HG03066 (cell line): ENCODE measurements at regions not wholly inside any gene's neighbourhood (a gene's known extent, or its start where the extent isn't known, plus 50 kb on each side); places are given as distances from the start of the nearest gene placed in this dataset.
"Not testable (repeated sequence)": the region's sequence is repeated elsewhere in the genome, so short reads cannot be mapped to it uniquely, and the experiment has no call there.

ENCODE experiments used
- ATAC-seq: cut with Tn5 transposase; IDR thresholded peaks from one replicate; pipeline ENCODE4 v1.9.1; 2021; ENCODE audit warnings: low read depth; ENCODE audit not compliant: unreplicated experiment

DNA sequence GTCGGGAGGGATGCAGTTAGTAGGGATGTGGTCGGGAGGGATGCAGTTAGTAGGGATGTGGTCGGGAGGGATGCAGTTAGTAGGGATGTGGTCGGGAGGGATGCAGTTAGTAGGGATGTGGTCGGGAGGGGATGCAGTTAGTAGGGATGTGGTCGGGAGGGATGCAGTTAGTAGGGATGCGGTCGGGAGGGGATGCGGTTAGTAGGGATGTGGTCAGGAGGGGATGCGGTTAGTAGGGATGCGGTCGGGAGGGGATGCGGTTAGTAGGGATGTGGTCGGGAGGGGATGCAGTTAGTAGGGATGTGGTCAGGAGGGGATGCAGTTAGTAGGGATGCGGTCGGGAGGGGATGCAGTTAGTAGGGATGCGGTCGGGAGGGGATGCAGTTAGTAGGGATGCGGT, 96.2 kb downstream of the BDH1 start:
- ATAC-seq = not testable (repeated sequence)

DNA sequence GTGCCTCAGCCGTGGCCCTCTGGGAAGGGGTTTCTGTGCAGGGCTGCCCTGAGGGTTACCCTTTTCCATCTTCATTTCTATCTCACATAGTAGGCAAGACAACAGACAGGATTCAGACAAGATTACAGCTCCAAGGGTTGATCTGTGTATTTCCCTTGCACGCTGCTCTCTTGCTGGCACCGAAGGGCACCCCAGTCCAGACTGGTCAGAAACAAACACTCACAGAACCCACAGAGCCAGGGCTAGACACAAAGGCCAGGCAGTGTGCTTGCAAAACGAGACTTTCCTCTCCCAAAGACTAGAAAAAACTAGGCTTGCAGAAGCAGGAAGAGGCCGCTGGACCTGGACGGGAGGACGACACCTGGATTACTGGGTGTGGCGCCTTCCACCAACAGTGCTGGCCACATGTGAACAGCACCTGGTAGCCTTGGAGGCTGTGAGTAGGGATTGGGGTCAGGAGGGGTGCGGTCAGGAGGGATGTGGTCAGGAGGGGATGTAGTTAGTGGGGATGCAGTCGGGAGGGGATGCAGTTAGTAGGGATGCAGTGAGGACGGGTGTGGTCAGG, 96.8 kb downstream of the BDH1 start:
- ATAC-seq = no peak

DNA sequence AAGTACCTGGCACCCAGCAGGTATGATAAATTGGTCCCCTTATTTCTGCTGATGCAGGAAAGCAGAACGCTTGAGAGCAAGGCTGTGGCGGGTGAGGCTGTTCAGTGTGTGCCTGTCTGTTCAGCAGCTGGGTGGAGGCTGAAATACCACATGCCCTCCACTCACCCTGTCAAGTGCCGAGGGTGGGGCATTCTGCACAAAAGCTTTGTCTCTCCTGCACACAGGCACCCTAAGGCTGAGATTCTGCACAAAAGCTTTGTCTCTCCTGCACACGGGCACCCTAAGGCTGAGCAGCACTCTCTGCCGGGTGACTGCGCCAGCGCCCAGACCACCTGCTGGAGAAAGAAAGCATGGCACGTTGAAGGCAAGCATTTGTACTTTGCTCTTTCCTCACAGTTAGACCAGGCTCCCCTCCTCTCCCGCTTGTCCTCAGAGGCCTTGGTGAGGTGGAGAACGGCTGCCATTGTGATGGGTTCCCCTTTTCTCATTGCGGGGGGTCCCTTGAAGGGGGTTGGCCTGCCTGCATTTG, 97.5 kb downstream of the BDH1 start:
- no peak for ATAC-seq

DNA sequence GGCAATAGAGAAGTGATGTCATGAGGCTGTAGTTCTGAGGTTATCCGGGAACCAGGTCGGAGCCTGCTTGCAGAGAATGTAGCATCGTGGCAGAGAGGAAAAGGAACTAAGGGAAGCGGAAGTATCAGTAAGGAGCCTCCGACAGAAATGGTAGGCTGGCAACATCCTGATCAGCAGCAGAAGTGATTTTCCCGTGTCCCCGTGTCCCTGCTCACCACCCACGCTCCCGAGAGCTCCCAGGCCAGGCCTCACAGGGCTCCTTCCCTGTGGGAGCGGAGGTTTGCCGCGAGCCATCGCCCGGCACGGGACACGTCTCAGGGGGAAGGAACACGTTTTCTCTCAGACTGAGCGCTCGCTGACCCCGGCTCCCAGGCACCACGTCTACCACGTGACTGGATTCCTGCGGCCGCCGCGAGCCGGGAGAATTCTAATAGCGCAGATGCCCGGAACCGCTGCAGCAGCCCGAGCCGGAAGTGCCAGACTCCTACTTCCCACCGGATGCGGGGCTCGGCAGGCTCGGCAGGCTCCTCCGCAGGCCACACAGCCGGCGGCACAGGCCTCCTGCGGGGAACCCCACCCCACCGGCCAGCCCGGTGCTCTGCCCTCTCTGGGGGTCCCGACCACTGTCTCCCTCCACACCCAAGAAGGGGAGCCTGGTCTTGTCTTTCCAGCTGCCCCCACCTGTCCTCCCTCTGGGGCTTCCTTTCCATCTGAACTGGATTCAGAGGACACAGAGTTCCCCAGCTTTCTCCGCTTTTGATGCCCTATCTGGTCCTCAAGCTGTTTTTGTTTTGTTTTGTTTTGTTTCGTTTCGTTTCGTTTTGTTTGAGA, 99.3 kb downstream of the BDH1 start:
- peak; percentile 45 for ATAC-seq

DNA sequence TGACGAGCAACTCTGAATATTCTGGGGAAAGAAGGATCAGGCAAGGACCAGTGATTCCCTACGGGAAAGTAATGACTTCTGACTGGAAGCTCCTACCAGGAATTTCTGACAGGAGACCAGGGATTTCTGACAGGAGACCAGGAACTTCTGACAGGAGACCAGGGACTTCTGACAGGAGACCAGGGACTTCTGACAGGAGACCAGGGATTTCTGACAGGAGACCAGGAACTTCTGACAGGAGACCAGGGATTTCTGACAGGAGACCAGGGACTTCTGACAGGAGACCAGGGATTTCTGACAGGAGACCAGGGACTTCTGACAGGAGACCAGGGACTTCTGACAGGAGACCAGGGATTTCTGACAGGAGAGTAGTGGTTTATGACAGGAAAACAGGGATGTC, 100.9 kb downstream of the BDH1 start:
- ATAC-seq = not testable (repeated sequence)

DNA sequence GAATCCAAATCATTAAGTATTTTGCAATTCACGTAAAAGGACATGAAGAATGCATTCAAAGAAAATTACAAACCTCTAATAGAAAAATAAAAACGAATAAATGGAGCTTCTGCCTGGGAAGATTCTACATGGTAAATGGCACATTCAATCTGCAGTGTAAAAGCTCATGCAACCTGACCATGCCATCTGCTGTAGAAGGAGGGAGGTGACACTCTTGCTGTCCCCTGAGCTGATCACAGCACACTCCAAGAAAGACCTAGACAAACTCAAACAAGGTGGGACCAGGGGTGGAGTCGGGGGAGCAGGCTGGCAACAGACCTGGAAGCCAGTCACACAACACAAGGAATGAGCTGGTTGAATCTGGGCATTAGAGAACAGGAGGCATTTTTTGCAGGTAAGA, 101.8 kb downstream of the BDH1 start:
- no peak for ATAC-seq

DNA sequence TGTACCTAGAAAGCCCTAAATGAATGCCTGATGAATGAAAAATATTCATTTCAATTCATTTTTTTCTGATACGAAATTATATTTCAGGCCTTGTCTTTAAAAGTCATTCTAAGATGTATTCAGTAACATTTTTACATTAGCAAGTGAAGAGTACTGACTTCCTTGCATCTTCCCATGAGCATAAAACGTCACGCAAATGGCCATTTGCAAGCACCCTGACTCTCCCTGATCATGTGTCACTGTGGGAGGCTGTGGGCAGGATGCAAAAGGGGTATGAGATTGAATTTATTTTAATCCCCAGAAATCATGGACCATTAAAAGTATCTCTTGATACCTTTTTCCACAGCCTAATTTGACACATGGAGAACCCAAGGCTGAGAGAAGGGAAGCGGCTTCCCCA, 105.0 kb downstream of the BDH1 start:
- ATAC-seq = no peak

DNA sequence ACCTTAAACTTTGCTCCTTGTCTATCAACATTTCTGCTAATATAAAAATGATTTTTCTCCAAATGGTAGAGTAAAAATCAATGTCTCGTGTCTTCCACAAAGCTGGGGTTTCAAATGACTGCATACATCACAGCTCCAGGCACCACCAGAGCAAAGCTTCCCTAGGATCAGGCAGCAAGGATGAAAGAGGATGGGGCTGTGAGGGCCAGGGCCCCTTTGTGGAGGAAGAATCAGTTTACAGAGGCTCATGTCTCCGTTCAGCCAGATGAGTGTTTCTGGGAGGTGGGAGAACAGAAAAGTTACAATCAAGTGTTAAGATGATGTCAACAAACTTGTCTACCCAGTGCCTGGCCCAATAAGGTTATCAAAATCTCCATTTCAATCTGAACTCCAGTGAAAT, 105.5 kb downstream of the BDH1 start:
- no peak for ATAC-seq

DNA sequence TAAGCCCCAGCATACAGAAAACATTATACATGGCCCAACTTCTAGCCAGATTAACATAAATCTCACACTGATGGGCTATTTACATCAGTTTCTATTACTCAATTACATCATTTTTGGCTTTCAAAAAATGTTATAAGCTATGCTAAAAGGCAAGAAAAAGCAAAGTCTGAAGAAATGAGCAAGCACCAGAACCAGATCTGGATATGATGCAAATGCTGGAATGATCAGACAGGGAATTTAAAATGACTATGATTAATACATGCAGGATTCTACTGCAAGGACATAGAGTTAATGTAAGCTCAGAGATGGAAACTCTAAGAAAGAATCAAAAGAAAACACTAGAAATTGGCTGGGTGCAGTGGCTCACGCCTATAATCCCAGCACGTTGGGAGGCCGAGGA, 106.6 kb downstream of the BDH1 start:
- not testable (repeated sequence) for ATAC-seq

DNA sequence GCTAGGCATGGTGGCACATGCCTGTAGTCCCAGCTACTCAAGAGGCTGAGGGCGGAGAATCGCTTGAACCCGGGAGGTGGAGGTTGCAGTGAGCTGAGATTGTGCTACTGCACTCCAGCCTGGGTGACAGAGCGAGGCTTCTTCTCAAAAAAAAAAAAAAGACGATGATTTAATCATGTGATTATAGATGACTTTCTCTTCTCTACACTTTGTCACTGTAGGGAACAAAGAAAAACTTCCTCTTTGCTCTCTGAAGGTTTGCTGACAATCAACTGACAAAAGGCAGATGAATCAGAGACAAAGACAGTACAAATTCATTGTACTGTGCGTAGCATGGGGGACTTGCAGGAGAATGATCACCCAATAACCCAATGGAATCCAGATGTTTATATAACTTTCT, 108.0 kb downstream of the BDH1 start:
- not testable (repeated sequence) for ATAC-seq

DNA sequence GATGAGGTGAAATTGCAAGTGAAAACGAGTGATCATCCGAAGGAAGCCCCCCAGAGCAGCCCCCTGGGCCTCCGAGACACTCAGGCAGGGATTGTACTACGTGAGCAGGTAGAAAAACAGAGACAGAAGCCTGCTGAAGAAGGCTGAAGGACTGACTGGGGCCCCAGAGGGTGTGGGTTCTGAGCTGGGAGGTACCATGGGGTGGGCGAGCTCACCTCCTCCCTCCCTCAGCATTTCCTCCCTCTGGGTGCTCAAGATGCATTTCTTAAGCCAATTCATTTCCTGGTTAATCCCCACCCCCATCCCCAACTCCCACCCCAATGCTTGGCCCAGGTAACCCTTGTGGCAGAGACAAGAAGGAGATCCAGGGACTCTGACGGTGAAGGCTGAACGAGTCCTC, 108.7 kb downstream of the BDH1 start:
- no peak for ATAC-seq

DNA sequence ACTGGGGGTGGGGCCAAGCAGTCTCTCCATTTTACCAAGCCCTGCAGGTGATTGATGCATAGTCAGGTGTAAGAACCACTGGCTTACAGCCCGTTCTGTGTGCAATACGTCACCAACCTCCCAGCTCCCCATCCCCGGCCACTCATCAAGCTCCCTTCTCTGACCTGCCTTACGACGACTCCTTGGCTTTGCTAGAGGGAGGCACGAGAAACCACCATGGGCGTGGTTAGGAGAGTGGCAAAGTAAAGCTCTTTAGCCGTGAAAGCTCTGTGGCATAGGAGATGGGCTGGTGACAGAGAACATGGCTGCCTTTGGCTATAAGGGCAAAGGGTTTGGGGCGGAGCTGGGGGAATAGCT, 109.1 kb downstream of the BDH1 start:
- no peak for ATAC-seq

DNA sequence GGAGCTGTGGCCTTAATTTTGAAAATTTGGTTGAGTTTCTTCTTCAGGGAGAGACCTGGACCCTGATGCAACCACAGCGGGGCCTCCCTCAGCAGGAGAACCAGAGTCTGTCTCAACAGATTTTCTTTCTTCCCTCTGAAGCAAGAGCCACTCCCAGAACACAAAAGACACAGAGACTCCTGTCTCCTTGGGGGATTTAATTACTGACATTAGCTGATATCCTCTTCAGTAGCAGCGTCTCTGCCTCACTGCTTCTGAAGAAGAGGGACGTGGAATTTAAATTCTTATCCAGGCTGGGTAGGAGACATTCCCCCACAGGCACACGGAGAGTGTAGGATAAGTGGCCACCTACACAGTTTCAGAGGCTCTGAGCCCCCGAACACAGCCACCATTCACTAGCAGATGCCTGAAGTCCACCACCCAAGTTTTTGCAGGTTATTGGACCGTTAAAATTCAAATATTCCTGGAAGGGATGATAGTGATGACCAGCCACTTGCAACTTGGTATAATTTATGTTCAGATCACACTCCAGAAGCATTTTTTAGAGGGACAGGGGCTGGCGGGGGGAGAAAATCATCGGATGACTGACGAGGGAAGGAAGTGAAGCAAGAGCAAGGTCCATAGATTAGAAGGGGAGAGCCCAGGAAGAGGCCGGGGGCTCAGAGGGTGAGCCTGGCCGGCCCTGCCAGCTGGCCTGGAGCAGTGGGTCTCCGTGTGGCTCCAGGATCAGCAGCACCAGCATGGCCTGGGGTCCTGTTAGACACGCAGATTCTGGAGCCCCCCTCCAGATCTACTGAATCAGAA, 109.7 kb downstream of the BDH1 start:
- ATAC-seq = no peak

DNA sequence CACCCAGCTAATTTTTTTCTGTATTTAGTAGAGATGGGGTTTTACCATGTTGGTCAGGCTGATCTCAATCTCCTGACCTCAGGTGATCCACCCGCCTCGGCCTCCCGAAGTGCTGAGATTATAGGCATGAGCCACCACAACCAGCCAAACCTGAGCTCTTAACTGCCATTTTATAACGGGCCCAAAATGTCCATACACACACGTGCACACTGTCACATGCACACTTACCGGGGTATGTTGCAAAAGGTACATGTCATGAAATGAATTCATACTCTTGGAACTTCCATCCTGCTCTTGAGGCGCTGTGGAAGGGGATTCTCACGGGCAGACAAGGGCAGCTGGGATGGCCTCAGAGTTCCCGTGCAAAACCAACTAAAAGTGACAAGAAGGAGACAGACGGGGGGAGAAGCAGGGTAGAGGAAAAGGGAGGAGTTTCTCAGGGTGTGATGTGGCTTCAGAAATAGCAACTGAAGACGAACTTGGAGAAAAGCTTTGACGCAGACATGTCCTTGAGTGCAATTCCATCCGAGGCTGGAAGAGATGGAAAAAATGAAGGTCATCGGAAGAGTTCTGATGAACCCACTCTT, 110.9 kb downstream of the BDH1 start:
- no peak for ATAC-seq

DNA sequence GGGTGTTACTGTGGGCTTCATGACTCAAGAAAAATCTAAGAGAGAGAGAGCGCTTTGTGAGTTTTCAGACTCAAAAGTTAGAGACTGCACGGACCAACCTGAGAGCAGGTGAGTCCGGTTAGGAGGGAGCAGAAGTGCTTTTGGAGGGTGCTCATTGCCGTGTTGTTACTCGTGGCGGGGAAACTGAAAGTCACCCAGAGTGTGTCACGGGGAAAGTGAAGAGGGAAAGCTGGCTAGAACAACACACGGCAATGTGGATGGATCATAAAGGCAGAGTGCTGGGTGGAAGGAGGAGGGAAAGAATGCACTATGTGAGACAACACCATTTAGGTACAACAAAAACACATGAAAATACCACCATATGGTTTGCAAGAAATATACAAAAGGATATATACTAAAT, 112.3 kb downstream of the BDH1 start:
- ATAC-seq = no peak

DNA sequence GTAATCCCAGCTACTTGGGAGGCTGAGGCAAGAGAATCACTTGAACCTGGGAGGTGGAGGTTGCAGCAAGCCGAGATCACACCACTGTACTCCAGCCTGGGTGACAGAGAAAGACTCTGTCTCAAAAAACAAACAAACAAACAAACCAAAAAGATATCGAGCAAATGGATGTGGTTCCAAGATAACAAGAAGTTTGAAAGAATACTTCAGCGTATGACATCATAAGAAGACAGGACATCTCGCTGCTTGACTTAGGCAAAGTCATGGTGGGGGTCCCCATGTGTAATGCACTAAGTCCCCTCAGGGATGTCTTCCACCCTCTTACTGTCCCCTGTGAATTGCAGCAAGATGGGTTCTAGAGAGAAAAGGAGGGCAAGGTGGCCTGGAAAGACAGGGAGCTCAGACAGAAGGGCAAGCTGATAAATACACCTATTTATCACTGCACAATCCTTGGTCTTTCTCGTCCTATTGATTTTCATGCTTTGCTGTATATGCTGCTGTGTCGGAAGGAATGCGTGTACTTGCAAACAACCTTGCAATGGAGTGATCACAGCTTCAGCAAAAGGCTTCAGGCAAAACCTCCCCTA, 115.0 kb downstream of the BDH1 start:
- no peak for ATAC-seq

DNA sequence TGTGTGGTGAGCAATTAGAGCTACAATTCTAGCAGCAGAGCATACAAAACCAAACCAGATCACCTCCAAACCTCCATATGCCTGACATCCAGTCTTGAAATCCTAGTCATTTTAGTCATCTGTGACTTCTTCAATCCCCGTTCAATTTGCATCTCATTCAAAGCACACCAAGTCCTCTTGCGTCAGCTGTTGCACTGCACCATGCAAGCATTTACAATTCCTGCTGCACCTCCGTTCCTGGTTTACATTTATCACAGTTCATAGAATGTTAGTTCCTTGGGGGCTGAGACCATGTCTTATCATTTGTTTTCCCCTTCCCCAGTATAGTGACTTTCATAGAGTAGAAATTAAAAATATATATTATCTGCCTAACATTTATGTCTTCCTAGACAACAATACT, 116.9 kb downstream of the BDH1 start:
- no peak for ATAC-seq

DNA sequence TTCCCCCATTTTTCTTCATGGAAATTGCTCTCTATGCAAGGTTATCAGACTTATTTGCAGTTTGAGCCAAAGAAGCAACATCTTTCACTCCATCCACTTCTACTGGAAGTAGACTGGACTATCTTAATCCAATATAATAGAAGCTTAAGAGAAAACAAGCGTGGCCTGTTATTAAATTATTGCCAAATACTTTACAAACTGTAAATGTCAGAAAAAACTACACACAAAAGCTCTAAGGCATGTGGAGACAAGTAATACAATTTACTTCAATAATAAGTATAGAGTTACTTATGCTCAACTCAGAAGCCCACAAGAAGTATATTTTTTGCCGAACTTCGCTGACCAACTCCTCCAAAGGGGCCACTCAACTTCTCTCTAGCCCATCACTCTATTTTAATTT, 120.3 kb downstream of the BDH1 start:
- no peak for ATAC-seq

DNA sequence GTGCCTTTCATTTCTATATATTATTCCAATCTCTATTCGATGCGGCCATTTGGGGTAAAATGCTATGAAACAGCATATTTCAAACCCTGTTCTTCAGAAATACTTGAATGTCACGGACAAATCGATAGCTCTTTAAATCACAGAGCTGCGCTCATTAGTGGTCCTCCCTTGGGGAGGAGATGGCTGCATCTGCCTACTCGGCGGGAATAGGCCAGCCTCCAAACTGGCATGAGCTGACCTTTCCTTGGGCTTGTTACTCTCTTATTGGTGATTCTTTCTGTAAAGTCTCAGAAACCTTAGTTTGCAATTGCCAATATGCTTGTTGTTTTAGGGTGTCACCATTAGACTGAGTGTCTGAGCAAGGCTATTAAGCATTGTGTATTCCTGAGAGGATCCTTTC, 120.9 kb downstream of the BDH1 start:
- no peak for ATAC-seq

DNA sequence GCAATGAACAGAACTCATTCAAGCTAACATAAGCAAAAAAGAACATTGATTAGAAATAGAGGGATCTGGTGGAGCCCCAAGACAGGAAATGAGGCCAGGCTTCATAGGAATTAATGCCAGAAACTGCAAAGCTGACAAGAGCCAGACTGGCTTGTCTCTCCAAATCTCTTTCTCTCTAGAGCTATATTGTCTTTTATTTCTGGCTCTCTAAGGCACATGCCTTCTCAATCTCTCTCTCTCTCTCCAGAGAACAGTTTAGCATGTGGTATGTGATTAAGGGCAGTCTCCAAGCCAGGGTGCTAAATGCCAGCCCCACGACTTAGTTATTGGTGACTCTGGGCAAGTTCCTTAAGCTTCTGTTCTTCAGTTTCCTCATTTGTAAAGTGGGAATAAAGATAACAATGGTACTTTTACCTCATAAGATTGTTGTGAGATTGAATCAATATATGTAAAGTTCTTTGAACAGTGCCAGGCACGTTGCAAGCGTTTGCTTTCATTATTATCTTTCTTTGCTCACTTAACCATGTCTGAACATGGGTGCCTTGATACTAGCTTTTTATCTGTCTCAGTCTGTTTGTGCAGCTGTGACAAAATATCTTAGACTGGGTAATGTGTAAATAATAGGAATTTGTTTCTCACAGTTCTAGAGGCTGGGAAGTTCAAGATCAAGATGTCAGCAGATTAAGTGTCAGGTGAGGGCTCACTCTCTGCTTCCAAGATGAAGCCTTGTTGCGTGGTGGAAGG, 123.2 kb downstream of the BDH1 start:
- no peak for ATAC-seq
